Right lobe of liver (tissue), 6 donors: ENCODE measurements at regions not wholly inside any gene's neighbourhood (a gene's known extent, or its start where the extent isn't known, plus 50 kb on each side); places are given as distances from the start of the nearest gene placed in this dataset.
"Not testable (repeated sequence)": the region's sequence is repeated elsewhere in the genome, so short reads cannot be mapped to it uniquely, and the experiment has no call there.

Source experiments
- ATAC-seq, 4 donors: fragments of 200-7000 bp; cut with Tn5 transposase; one replicate each; pipeline ENCODE4 v1.9.1; 2020; ENCODE audit warnings: mild to moderate bottlenecking in 4 of 4, moderate library complexity in 4 of 4
- DNase-seq, 3 donors: peaks; one replicate each; pipeline ENCODE4 v3.0.0-alpha.2; 2020
- H3K27ac ChIP-seq, 3 donors: fragments of 200-600 bp; one replicate each; pipeline ENCODE4 v1.8.0; 2022
- H3K27me3 ChIP-seq, 2 donors: fragments of 200-600 bp; one replicate each; pipeline ENCODE4 v1.8.0; 2022
- H3K36me3 ChIP-seq, 4 donors: fragments of 200-600 bp; sonication (generic) in 1 of 4; one replicate each; pipeline versions ENCODE4 v1.5.1 to v1.8.0; 2017 to 2022; ENCODE audit warnings: control low read depth in 1 of 4
- H3K4me1 ChIP-seq, 4 donors: fragments of 200-600 bp; sonication (generic) in 1 of 4; one replicate each; pipeline versions ENCODE4 v1.5.1 to v1.8.0; 2017 to 2022; ENCODE audit warnings: control low read depth in 1 of 4
- H3K4me3 ChIP-seq, 3 donors: fragments of 200-600 bp; one replicate each; pipeline ENCODE4 v1.8.0; 2022
- H3K9me3 ChIP-seq, 4 donors: fragments of 200-600 bp; sonication (generic) in 1 of 4; one replicate each; pipeline versions ENCODE4 v1.5.1 to v1.8.0; 2017 to 2022; ENCODE audit warnings: control low read depth in 1 of 4
- POLR2A ChIP-seq: fragments of 450-650 bp; IDR thresholded peaks from one replicate; pipeline ENCODE4 v1.6.1; 2017; ENCODE audit warnings: antibody characterized with exemption, mild to moderate bottlenecking
- WGBS: methylation state at CpG from one replicate; pipeline ENCODE4 v1.1.6; 2018; ENCODE audit warnings: low coverage, low lambda C conversion rate; ENCODE audit not compliant: insufficient coverage; ENCODE audit errors: missing lambda C conversion rate; 5-methylcytosine and 5-hydroxymethylcytosine counted together
- intact Hi-C, 2 donors: fragments of 100-400 bp; cut with DNase I; formaldehyde crosslinking; loops; one replicate each; pipeline versions ENCODE4 v1.11.2 to v1.14.1; 2022
- TF ChIP-seq, protein P1 (sequence below), 4 donors: fragments of 200-600 bp in 3 of 4; fragments of 450-650 bp in 1 of 4; IDR thresholded peaks; one replicate each; pipeline versions ENCODE4 v1.5.1 to v1.8.0; 2016 to 2022; ENCODE audit warnings: antibody characterized with exemption in 4 of 4, mild to moderate bottlenecking in 2 of 4
- donor health status: DM: no; HTN: yes; CAD: no.
- donor health status: DM: no; HTN: no; CAD: no.
- donor health status: DM: no; HTN: no; CAD: no.
- donor health status: DM: no; HTN: yes; CAD: no.
- donor health status: DM: no; HTN: yes; CAD: no.

DNA sequence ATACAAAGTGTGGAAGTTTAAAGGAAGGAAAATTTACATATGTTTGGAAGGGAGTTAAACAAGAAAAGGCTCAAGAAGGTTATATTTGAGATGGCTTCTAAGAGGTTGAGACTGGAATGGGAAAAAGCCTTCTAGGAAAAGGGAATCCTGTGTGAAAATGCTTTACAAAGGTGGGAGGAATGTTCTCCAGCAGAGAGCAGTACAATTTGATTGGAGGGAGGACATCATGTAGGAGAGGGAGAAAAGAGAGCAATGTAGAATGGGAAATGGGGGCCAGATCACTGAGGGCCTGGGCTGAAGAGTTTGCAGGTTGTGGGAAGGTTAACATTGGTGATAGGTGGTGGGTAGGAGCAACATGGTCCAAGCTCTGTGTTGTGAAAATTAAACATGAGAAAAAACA, 366.9 kb downstream of the XPNPEP1 start:
- ATAC-seq: no peak
- H3K36me3 ChIP-seq: no peaks in the 10 kb centered on the region
- no peaks in the 10 kb centered on the region for H3K4me1 ChIP-seq
- no peak overlapping the region for H3K27ac ChIP-seq
- no peaks in the 10 kb centered on the region for H3K27me3 ChIP-seq
- no peaks in the 10 kb centered on the region for H3K9me3 ChIP-seq
- DNase-seq: no peak
- intact Hi-C loops: no loop called here
- H3K4me3 ChIP-seq: no peak overlapping the region
- no peak for TF ChIP-seq POLR2A
- TF ChIP-seq, protein P1, sequence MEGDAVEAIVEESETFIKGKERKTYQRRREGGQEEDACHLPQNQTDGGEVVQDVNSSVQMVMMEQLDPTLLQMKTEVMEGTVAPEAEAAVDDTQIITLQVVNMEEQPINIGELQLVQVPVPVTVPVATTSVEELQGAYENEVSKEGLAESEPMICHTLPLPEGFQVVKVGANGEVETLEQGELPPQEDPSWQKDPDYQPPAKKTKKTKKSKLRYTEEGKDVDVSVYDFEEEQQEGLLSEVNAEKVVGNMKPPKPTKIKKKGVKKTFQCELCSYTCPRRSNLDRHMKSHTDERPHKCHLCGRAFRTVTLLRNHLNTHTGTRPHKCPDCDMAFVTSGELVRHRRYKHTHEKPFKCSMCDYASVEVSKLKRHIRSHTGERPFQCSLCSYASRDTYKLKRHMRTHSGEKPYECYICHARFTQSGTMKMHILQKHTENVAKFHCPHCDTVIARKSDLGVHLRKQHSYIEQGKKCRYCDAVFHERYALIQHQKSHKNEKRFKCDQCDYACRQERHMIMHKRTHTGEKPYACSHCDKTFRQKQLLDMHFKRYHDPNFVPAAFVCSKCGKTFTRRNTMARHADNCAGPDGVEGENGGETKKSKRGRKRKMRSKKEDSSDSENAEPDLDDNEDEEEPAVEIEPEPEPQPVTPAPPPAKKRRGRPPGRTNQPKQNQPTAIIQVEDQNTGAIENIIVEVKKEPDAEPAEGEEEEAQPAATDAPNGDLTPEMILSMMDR (IDR thresholded peaks at IDR 0.05): no peak

DNA sequence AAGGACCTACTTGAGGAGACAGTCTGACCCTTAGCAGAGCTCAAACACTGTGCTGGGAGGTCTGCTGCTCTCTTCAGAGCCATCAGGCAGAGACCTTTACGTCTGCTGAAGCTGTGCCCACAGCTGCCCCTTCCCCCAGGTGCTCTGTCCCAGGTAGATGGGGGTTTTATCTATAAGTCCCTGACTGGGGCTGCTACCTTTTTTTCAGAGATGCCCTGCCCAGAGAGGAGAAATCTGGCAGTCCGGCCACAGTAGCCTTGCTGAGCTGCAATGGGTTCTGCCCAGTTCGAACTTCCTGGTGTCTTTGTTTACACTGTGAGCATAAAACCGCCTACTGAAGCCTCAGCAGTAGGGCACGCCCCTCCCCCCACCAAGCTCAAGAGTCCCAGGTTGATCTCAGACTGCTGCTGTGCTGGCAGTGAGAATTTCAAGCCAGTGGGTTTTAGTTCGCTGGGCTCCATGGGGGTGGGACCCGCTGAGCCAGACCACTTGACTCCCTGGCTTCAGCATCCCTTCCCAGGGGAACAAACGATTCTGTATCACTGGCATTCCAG, 381.2 kb downstream of the XPNPEP1 start:
- intact Hi-C loops, H3K27ac ChIP-seq, H3K27me3 ChIP-seq, H3K36me3 ChIP-seq, H3K9me3 ChIP-seq, H3K4me3 ChIP-seq, ATAC-seq, DNase-seq, H3K4me1 ChIP-seq: not testable (repeated sequence)
- 29% methylated on average over 5 of the region's 8 CpGs for WGBS

DNA sequence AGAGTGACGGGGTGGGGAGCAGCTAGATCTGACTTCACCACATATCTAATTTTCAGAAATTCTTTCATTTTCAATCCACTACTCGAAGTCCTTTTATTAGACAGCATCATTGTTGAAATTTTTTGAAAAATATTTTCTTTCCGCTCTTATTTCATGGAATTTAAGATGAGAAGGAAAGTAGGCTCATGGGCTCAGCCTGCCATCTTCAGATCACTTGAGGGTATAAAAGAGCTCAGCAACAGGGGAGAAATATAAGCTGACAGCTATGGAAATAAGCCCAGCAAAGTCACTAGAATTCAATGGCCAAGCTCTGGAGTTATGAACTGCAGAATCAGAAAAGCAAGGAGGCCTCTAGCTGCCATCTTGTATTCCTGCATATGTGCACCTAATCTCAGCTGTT, 389.1 kb downstream of the XPNPEP1 start:
- TF ChIP-seq, protein P1 (IDR thresholded peaks at IDR 0.05): no peak
- TF ChIP-seq POLR2A: no peak
- 63% methylated on average over 3 of the region's 3 CpGs for WGBS
- no peak for DNase-seq
- Histone ChIP-seq H3K9me3 (no peaks in the 10 kb centered on the region), H3K36me3 (no peaks in the 10 kb centered on the region), H3K4me3 (no peak overlapping the region), H3K27ac (no peak overlapping the region), H3K4me1 (no peaks in the 10 kb centered on the region), H3K27me3 (no peaks in the 10 kb centered on the region)
- intact Hi-C loops: no loop called here
- no peak for ATAC-seq

DNA sequence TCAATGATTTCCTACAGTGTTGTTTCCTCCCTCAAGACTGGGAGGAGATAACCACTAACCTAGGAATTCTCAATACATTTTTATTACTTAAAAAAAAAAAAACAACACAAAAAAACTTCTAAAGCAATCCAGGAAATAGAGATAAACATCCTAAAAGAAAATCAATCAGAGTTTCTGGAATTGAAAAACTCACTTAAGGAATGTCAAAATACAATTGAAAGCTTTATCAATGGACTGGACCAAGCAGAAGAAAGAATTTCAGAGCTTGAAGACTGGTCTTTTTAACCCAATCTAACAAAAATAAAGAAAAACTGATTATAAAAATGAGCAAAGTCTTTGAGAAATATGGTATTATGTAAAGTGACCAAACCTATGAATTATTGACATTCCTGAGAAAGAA, 394.1 kb downstream of the XPNPEP1 start:
- H3K27ac ChIP-seq: no peak overlapping the region
- H3K9me3 ChIP-seq: no peaks in the 10 kb centered on the region
- no peak overlapping the region for H3K4me3 ChIP-seq
- intact Hi-C loops: no loop called here
- H3K27me3 ChIP-seq: no peaks in the 10 kb centered on the region
- no peaks in the 10 kb centered on the region for H3K4me1 ChIP-seq
- no peaks in the 10 kb centered on the region for H3K36me3 ChIP-seq
- DNase-seq (no peak), ATAC-seq (no peak)
- TF ChIP-seq, protein P1 (IDR thresholded peaks at IDR 0.05): no peak
- TF ChIP-seq POLR2A: no peak

DNA sequence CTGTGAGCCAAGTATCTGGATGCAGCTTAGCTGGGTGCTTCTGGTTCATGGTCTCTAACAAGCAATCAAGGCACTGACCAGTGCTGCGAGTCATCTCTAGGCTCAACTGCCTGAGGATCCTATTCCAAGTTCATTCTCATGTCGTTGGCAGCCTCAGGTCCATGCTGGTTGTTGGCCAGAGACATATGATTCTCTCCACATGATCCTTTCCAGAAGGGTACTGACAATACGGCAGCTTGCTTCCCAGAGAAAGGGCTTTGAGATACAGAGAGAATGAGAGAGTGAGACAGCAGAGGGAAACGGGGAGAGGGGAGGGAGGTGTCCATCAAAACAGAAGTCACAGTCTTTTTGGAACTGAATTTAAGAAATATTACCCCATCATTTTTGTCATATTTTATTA, 405.6 kb downstream of the XPNPEP1 start:
- no peak for DNase-seq
- no peaks in the 10 kb centered on the region for H3K27me3 ChIP-seq
- WGBS: 50% methylated on average over 4 of the region's 4 CpGs
- no peaks in the 10 kb centered on the region for H3K9me3 ChIP-seq
- H3K4me3 ChIP-seq: no peak overlapping the region
- TF ChIP-seq, protein P1 (IDR thresholded peaks at IDR 0.05): no peak
- no peak for TF ChIP-seq POLR2A
- no peak for ATAC-seq
- intact Hi-C loops: no loop called here
- no peaks in the 10 kb centered on the region for H3K4me1 ChIP-seq
- no peak overlapping the region for H3K27ac ChIP-seq
- H3K36me3 ChIP-seq: no peaks in the 10 kb centered on the region
